ENCODE measurements at regions not wholly inside any gene's neighbourhood (a gene's known extent, or its start where the extent isn't known, plus 50 kb on each side); places are given as distances from the start of the nearest gene placed in this dataset.

DNA sequence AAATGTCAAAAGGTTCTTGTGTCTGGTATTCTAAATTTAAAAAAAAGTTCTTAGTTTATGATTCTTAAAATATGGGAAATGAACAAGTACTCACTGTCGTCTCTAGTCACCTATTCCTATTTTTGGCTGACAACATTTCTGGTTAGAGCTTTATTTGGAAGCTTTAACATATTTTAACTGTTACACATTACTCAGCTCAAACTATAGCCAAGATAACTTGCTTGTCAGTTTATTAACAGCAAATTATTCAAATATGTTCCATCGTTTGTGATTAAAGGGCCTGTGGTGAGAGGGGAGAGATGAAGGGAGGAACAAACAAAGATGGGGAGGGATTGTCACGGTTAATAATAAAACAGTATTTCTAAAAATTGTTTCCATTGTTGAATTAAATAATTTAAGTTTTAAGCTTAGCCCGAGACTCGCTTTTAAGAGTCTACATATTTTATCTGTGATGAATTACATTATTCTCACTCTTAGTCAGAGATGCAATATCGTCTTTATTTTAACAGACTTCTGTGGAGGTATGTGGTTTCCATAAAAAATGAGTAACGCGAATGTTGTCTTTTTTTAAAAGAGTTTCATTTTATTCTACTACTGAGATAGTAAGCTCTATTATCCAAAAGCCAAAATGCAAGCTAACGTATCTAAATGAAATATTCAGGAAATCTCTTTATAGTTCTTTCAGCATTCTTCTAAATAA, 321.9 kb upstream of the PMFBP1 start (continued):
- TF ChIP-seq GATAD2B (IDR thresholded peaks at IDR 0.05; ENCODE audit: borderline replicate concordance) = no peak
- no peak for TF ChIP-seq BCL6 (CRISPR knock-in tag; IDR thresholded peaks at IDR 0.05)
- TF ChIP-seq STAT5B (CRISPR knock-in tag; IDR thresholded peaks at IDR 0.05) = no peak
- TF ChIP-seq ZNF24 (IDR thresholded peaks at IDR 0.05) = no peak
- no peak for TF ChIP-seq LARP7 (IDR thresholded peaks at IDR 0.05)
- no peak for TF ChIP-seq KDM2B (CRISPR knock-in tag; IDR thresholded peaks at IDR 0.05)
- no peak for TF ChIP-seq RFX7 (CRISPR knock-in tag; IDR thresholded peaks at IDR 0.05)
- no peak for TF ChIP-seq SLC30A9 (CRISPR knock-in tag; IDR thresholded peaks at IDR 0.05)
- no peak for TF ChIP-seq SMARCB1 (IDR thresholded peaks at IDR 0.05; ENCODE audit: insufficient read length, low read depth)
- no peak for TF ChIP-seq HIVEP1 (CRISPR knock-in tag; IDR thresholded peaks at IDR 0.05)

- Histone ChIP-seq H3K4me2 (ENCODE audit: insufficient read depth, low read length) (no peak overlapping the region), H3K9ac (ENCODE audit: insufficient read depth in 1 of 2, low read depth in 2 of 2, low read length in 2 of 2) (no peak overlapping the region), H3K4me3 (no peak overlapping the region), H2AFZ (ENCODE audit: low read depth, low read length) (no peak overlapping the region), H3K36me3 (ENCODE audit: control insufficient read depth, insufficient read depth, low read length) (no peaks in the 10 kb centered on the region), H3K79me2 (ENCODE audit: control insufficient read depth, insufficient read depth, low read length) (no peaks in the 10 kb centered on the region), H3K9me3 (replicated peaks; ENCODE audit: control insufficient read depth, insufficient read depth, low read depth, low read length) (no peaks in the 10 kb centered on the region), H3K9me1 (ENCODE audit: control insufficient read depth, insufficient read depth, low read length) (no peaks in the 10 kb centered on the region), H3K27me3 (ENCODE audit: control insufficient read depth in 2 of 2, insufficient read depth in 2 of 2, low read length in 2 of 2) (no peaks in the 10 kb centered on the region), H3K4me1 (replicated peaks in 1 of 2; ENCODE audit: control insufficient read depth in 2 of 2, insufficient read depth in 2 of 2, low read length in 2 of 2) (no peaks in the 10 kb centered on the region), H3K27ac (ENCODE audit: extremely low read depth, low read depth, low read length) (no peak overlapping the region), H4K20me1 (replicated peaks; ENCODE audit: control insufficient read depth, insufficient read depth, low read length) (no peaks in the 10 kb centered on the region)
- FAIRE-seq = no peak
- intact Hi-C loops (cut with micrococcal nuclease) (no loop called here), in situ Hi-C loops (cut with MboI) (no loop called here)
- BruUV-seq (replicated peaks) = no TSS peak
- no peak for ATAC-seq
- ChIA-PET CTCF (ENCODE audit: low intra/inter-chr PET ratio) (interaction anchor here (0.5 kb wide), 1 partner anchor 87 kb away, joined by 4 read pairs; no protein-coding TSS in a partner anchor), POLR2A (no interaction called here)
- TF ChIP-seq ASH1L (IDR thresholded peaks at IDR 0.05; ENCODE audit: borderline replicate concordance, low read depth, partially characterized antibody) = no peak
- TF ChIP-seq ZNF785 (CRISPR knock-in tag; IDR thresholded peaks at IDR 0.05) = no peak
- TF ChIP-seq MYNN (IDR thresholded peaks at IDR 0.05) = no peak
- TF ChIP-seq MYNN (CRISPR knock-in tag; IDR thresholded peaks at IDR 0.05) = no peak
- 0 out of 2 replicates have a peak, but pooled peaks have one; percentile 7 for TF ChIP-seq PKNOX1 (IDR thresholded peaks at IDR 0.05)
- no peak for TF ChIP-seq TOE1 (IDR thresholded peaks at IDR 0.05; ENCODE audit: borderline replicate concordance)
- TF ChIP-seq TOE1 (CRISPR knock-in tag; IDR thresholded peaks at IDR 0.05; ENCODE audit: borderline replicate concordance, low read depth) = no peak
- peak; percentile 52; the same call in 1 of the 2 replicates for TF ChIP-seq TRIM28 (IDR thresholded peaks at IDR 0.05)
- no peak for TF ChIP-seq POLR3A (IDR thresholded peaks at IDR 0.05; ENCODE audit: borderline replicate concordance, extremely low read depth, insufficient read depth, insufficient read length)
- 8% methylated on average over 1 of the region's 1 CpG for WGBS (ENCODE audit: insufficient coverage, low coverage, missing lambda C conversion rate)
- no peak for DNase-seq (ENCODE audit: extremely low read depth in 1 of 4, low spot score in 3 of 4)
These were observed 315.3 kb upstream of the PMFBP1 start for GRCh38 chr16:72487283-72487682.

All from K562 (cell line).